ENCODE measurements at regions not wholly inside any gene's neighbourhood (a gene's known extent, or its start where the extent isn't known, plus 50 kb on each side); places are given as distances from the start of the nearest gene placed in this dataset.

- ATAC-seq (ENCODE audit: insufficient read depth, low FRiP score) (no peak), DNase-seq (no peak)
- Histone ChIP-seq H3K9me3 (ENCODE audit: control insufficient read depth in 4 of 4, insufficient read depth in 3 of 4, low read length in 3 of 4) (peaks cover 0 to 9% (median 0%) of the 10 kb centered on the region in 4 donors), H3K27me3 (ENCODE audit: control insufficient read depth in 3 of 3, insufficient read depth in 3 of 3, low read length in 2 of 3) (no peaks in the 10 kb centered on the region), H3K4me1 (ENCODE audit: control insufficient read depth in 5 of 5, insufficient read depth in 5 of 5, low read length in 5 of 5) (peaks cover 0 to 15% (median 4%) of the 10 kb centered on the region in 5 donors), H3K9ac (ENCODE audit: insufficient read depth in 1 of 2, low read length in 2 of 2) (no peak overlapping the region), H3K4me3 (no peak overlapping the region), H3K36me3 (ENCODE audit: control insufficient read depth in 4 of 4, insufficient read depth in 4 of 4, low read length in 4 of 4) (no peaks in the 10 kb centered on the region), H3K27ac (ENCODE audit: low read depth in 1 of 2, low read length in 1 of 2) (no peak overlapping the region)
- 55 to 89% methylated on average over 1 of the region's 1 CpG for WGBS, 2 donors
- TF ChIP-seq CTCF (IDR thresholded peaks at IDR 0.05; ENCODE audit: control extremely low read depth, extremely low read depth), result no peak
Measured at GRCh38 chr12:115898670-115899069, 378.8 kb downstream of the MED13L start.

- TF ChIP-seq CTCF (IDR thresholded peaks at IDR 0.05; ENCODE audit: control extremely low read depth, extremely low read depth), result no peak
- Histone ChIP-seq H3K36me3 (ENCODE audit: control insufficient read depth in 4 of 4, insufficient read depth in 4 of 4, low read length in 4 of 4) (no peaks in the 10 kb centered on the region), H3K4me1 (ENCODE audit: control insufficient read depth in 5 of 5, insufficient read depth in 5 of 5, low read length in 5 of 5) (peaks cover 0 to 15% (median 4%) of the 10 kb centered on the region in 5 donors), H3K9ac (ENCODE audit: insufficient read depth in 1 of 2, low read length in 2 of 2) (no peak overlapping the region), H3K9me3 (ENCODE audit: control insufficient read depth in 4 of 4, insufficient read depth in 3 of 4, low read length in 3 of 4) (peaks cover 0 to 9% (median 0%) of the 10 kb centered on the region in 4 donors), H3K27me3 (ENCODE audit: control insufficient read depth in 3 of 3, insufficient read depth in 3 of 3, low read length in 2 of 3) (no peaks in the 10 kb centered on the region), H3K4me3 (no peak overlapping the region), H3K27ac (ENCODE audit: low read depth in 1 of 2, low read length in 1 of 2) (no peak overlapping the region)
- peak; percentile 19 to 62 (median 51) for DNase-seq
- 65 to 77% methylated on average over 3 of the region's 3 CpGs for WGBS, 2 donors
- ATAC-seq (ENCODE audit: insufficient read depth, low FRiP score), result no peak
Measured at GRCh38 chr12:115897729-115898128, 379.8 kb downstream of the MED13L start.

- ATAC-seq (ENCODE audit: insufficient read depth, low FRiP score) (peak; percentile 23), DNase-seq (no peak)
- WGBS, 2 donors, result 93 to 95% methylated on average over 1 of the region's 1 CpG
- no peak for TF ChIP-seq CTCF (IDR thresholded peaks at IDR 0.05; ENCODE audit: control extremely low read depth, extremely low read depth)
- Histone ChIP-seq H3K9ac (ENCODE audit: insufficient read depth in 1 of 2, low read length in 2 of 2) (no peak overlapping the region), H3K36me3 (ENCODE audit: control insufficient read depth in 4 of 4, insufficient read depth in 4 of 4, low read length in 4 of 4) (no peaks in the 10 kb centered on the region), H3K4me1 (ENCODE audit: control insufficient read depth in 5 of 5, insufficient read depth in 5 of 5, low read length in 5 of 5) (peaks cover 0 to 29% (median 4%) of the 10 kb centered on the region in 5 donors), H3K27ac (ENCODE audit: low read depth in 1 of 2, low read length in 1 of 2) (no peak overlapping the region), H3K9me3 (ENCODE audit: control insufficient read depth in 4 of 4, insufficient read depth in 3 of 4, low read length in 3 of 4) (peaks cover 0 to 9% (median 0%) of the 10 kb centered on the region in 4 donors), H3K27me3 (ENCODE audit: control insufficient read depth in 3 of 3, insufficient read depth in 3 of 3, low read length in 2 of 3) (no peaks in the 10 kb centered on the region), H3K4me3 (no peak overlapping the region)
Measured at GRCh38 chr12:115895247-115895646, 382.2 kb downstream of the MED13L start.

GRCh38 chr12:115891556-115892164 lies 385.8 kb downstream of the MED13L start:
- peak; percentile 57 to 89 (median 86) for DNase-seq
- Histone ChIP-seq H3K4me1 (ENCODE audit: control insufficient read depth in 5 of 5, insufficient read depth in 5 of 5, low read length in 5 of 5) (peaks cover 0 to 15% (median 0%) of the 10 kb centered on the region in 5 donors), H3K27me3 (ENCODE audit: control insufficient read depth in 3 of 3, insufficient read depth in 3 of 3, low read length in 2 of 3) (no peaks in the 10 kb centered on the region), H3K4me3 (no peak overlapping the region), H3K9ac (ENCODE audit: insufficient read depth in 1 of 2, low read length in 2 of 2) (no peak overlapping the region), H3K9me3 (ENCODE audit: control insufficient read depth in 4 of 4, insufficient read depth in 3 of 4, low read length in 3 of 4) (peaks cover 0 to 5% (median 0%) of the 10 kb centered on the region in 4 donors), H3K27ac (ENCODE audit: low read depth in 1 of 2, low read length in 1 of 2) (no peak overlapping the region), H3K36me3 (ENCODE audit: control insufficient read depth in 4 of 4, insufficient read depth in 4 of 4, low read length in 4 of 4) (no peaks in the 10 kb centered on the region)
- no peak for TF ChIP-seq CTCF (IDR thresholded peaks at IDR 0.05; ENCODE audit: control extremely low read depth, extremely low read depth)
- WGBS, 2 donors, result 29 to 31% methylated on average over 6 of the region's 6 CpGs
- no peak for ATAC-seq (ENCODE audit: insufficient read depth, low FRiP score)
